Thyroid gland (tissue), 4 donors: ENCODE measurements at regions not wholly inside any gene's neighbourhood (a gene's known extent, or its start where the extent isn't known, plus 50 kb on each side); places are given as distances from the start of the nearest gene placed in this dataset.

Experiments used
- CTCF ChIP-seq, 6 experiments: fragments of 200-600 bp in 3 of 6; fragments of 450-650 bp in 3 of 6; sonication (generic) in 3 of 6; IDR thresholded peaks; one replicate each; pipeline ENCODE4 v1.5.1; 2016 to 2019; ENCODE audit warnings: antibody characterized with exemption in 6 of 6, mild to moderate bottlenecking in 2 of 6, inconsistent platforms in 1 of 6, moderate library complexity in 1 of 6
- POLR2A ChIP-seq, 2 donors: fragments of 450-650 bp; IDR thresholded peaks; one replicate each; pipeline ENCODE4 v1.6.1; 2017; ENCODE audit warnings: antibody characterized with exemption in 2 of 2, mild to moderate bottlenecking in 2 of 2, moderate library complexity in 1 of 2

DNA sequence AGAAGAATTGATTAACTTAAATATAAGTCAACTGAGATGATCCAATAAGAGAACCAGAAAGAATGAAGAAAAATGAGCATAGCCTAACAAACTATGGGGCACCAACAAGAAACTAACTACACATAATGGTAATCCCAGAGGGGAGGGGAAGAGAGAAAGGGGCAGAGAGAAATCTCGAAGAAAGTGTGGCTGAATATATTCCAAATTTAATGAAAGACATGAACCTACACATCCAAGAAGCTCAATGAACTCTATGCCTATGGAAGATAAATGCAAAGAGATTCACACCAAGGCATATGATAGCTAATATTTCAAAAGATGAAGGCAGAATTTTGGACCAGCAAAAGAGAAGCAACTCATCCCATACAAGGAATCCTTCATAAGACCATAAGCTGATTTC is 649.2 kb downstream of the ZEB2 start:
- TF ChIP-seq CTCF (IDR thresholded peaks at IDR 0.05) (no peak), POLR2A (IDR thresholded peaks at IDR 0.05) (no peak)
